ENCODE measurements at regions not wholly inside any gene's neighbourhood (a gene's known extent, or its start where the extent isn't known, plus 50 kb on each side); places are given as distances from the start of the nearest gene placed in this dataset.

DNA sequence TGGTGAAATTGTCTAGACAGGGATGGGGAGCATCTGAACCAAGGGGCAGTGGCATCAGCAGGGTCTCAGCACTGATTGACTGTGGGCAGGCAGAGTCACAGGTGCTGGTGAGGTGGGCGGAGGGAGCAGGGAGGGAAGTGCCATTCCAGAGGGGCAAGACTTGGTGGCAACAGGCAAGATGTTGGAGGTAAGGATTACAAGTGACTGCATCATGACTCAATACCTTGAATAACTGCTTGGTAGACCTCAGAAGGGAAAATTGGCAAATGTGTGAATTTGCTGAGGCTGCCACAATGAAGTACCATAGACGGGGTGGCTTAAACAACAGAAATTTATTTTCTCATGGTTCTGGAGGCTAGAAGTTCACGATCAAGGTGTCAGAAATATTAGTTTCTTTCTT, 419.1 kb downstream of the HS3ST3B1 start:
- DNase-seq (ENCODE audit: low spot score, unreplicated experiment) = no peak
- no peak overlapping the region for H3K27ac Mint-ChIP-seq
- H3K27me3 Mint-ChIP-seq = no peaks in the 10 kb centered on the region
- peaks cover 3% of the 10 kb centered on the region for H3K4me1 Mint-ChIP-seq (ENCODE audit: low read depth)
- no peaks in the 10 kb centered on the region for H3K36me3 Mint-ChIP-seq (ENCODE audit: insufficient read depth)
- H3K9me3 Mint-ChIP-seq (ENCODE audit: low read depth) = peaks cover 3% of the 10 kb centered on the region
- H3K4me3 Mint-ChIP-seq (ENCODE audit: low read depth) = no peak overlapping the region
- no peak for TF ChIP-seq CTCF (IDR thresholded peaks at IDR 0.05; ENCODE audit: unreplicated experiment)

- no peak for TF ChIP-seq CTCF (IDR thresholded peaks at IDR 0.05; ENCODE audit: unreplicated experiment)
- H3K4me1 Mint-ChIP-seq (ENCODE audit: low read depth) = peaks cover 3% of the 10 kb centered on the region
- H3K9me3 Mint-ChIP-seq (ENCODE audit: low read depth) = no peaks in the 10 kb centered on the region
- no peaks in the 10 kb centered on the region for H3K36me3 Mint-ChIP-seq (ENCODE audit: insufficient read depth)
- no peak overlapping the region for H3K4me3 Mint-ChIP-seq (ENCODE audit: low read depth)
- no peak overlapping the region for H3K27ac Mint-ChIP-seq
- H3K27me3 Mint-ChIP-seq = no peaks in the 10 kb centered on the region
- no peak for DNase-seq (ENCODE audit: low spot score, unreplicated experiment)
Measured at GRCh38 chr17:14717859-14718258, 417.0 kb downstream of the HS3ST3B1 start.

DNA sequence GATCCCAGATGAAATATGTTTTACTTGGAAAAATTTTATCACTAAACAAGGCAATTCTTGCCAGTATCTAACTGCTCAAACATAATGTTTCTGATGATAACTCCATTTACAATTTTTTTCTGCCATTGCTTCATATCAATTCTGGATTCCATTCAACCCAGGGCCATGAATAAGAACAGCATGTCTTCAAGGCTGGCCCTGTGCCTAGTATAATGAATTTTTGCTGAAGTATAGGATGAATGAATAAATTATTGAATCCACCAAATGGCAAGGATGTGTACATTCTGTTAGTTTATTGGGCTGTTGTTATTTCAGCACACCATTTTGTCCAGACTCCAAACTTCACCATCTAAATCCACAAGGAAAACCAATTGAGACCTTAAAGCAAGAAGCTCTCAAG, 414.7 kb downstream of the HS3ST3B1 start:
- DNase-seq (ENCODE audit: low spot score, unreplicated experiment) = no peak
- no peak overlapping the region for H3K4me3 Mint-ChIP-seq (ENCODE audit: low read depth)
- H3K9me3 Mint-ChIP-seq (ENCODE audit: low read depth) = no peaks in the 10 kb centered on the region
- peaks cover 3% of the 10 kb centered on the region for H3K4me1 Mint-ChIP-seq (ENCODE audit: low read depth)
- H3K27me3 Mint-ChIP-seq = no peaks in the 10 kb centered on the region
- no peak overlapping the region for H3K27ac Mint-ChIP-seq
- no peaks in the 10 kb centered on the region for H3K36me3 Mint-ChIP-seq (ENCODE audit: insufficient read depth)
- no peak for TF ChIP-seq CTCF (IDR thresholded peaks at IDR 0.05; ENCODE audit: unreplicated experiment)

- TF ChIP-seq CTCF (IDR thresholded peaks at IDR 0.05; ENCODE audit: unreplicated experiment) = no peak
- H3K9me3 Mint-ChIP-seq (ENCODE audit: low read depth) = no peaks in the 10 kb centered on the region
- no peaks in the 10 kb centered on the region for H3K4me1 Mint-ChIP-seq (ENCODE audit: low read depth)
- no peak for DNase-seq (ENCODE audit: low spot score, unreplicated experiment)
- H3K36me3 Mint-ChIP-seq (ENCODE audit: insufficient read depth) = no peaks in the 10 kb centered on the region
- no peaks in the 10 kb centered on the region for H3K27me3 Mint-ChIP-seq
- no peak overlapping the region for H3K4me3 Mint-ChIP-seq (ENCODE audit: low read depth)
- no peak overlapping the region for H3K27ac Mint-ChIP-seq
Measured at GRCh38 chr17:14712611-14713021, 411.7 kb downstream of the HS3ST3B1 start.

GRCh38 chr17:14704121-14704520, 403.2 kb downstream of the HS3ST3B1 start:
- H3K27me3 Mint-ChIP-seq = peaks cover 3% of the 10 kb centered on the region
- no peak overlapping the region for H3K4me3 Mint-ChIP-seq (ENCODE audit: low read depth)
- TF ChIP-seq CTCF (IDR thresholded peaks at IDR 0.05; ENCODE audit: unreplicated experiment) = no peak
- H3K4me1 Mint-ChIP-seq (ENCODE audit: low read depth) = peaks cover 19% of the 10 kb centered on the region
- H3K36me3 Mint-ChIP-seq (ENCODE audit: insufficient read depth) = peaks cover 2% of the 10 kb centered on the region
- peaks cover 7% of the 10 kb centered on the region for H3K9me3 Mint-ChIP-seq (ENCODE audit: low read depth)
- H3K27ac Mint-ChIP-seq = no peak overlapping the region
- no peak for DNase-seq (ENCODE audit: low spot score, unreplicated experiment)
